Lower leg skin (tissue), 3 donors: ENCODE measurements at regions not wholly inside any gene's neighbourhood (a gene's known extent, or its start where the extent isn't known, plus 50 kb on each side); places are given as distances from the start of the nearest gene placed in this dataset.

ENCODE experiments used
- CTCF ChIP-seq, 3 donors: fragments of 450-650 bp; IDR thresholded peaks; one replicate each; pipeline ENCODE4 v1.5.1; 2016; ENCODE audit warnings: antibody characterized with exemption in 3 of 3, mild to moderate bottlenecking in 3 of 3, moderate library complexity in 2 of 3
- POLR2A ChIP-seq, 2 donors: fragments of 450-650 bp; IDR thresholded peaks; one replicate each; pipeline ENCODE4 v1.6.1; 2016 to 2017; ENCODE audit warnings: antibody characterized with exemption in 2 of 2, mild to moderate bottlenecking in 1 of 2, moderate library complexity in 1 of 2

- TF ChIP-seq POLR2A (IDR thresholded peaks at IDR 0.05) (no peak), CTCF (IDR thresholded peaks at IDR 0.05) (no peak)
Observed at GRCh38 chr2:230627806-230628724, 84.6 kb upstream of the CAB39 start.
